PC-3 (cell line): ENCODE measurements at regions not wholly inside any gene's neighbourhood (a gene's known extent, or its start where the extent isn't known, plus 50 kb on each side); places are given as distances from the start of the nearest gene placed in this dataset.

ENCODE experiments used
- ATAC-seq: fragments of 200-7000 bp; cut with Tn5 transposase; 2 replicates; pipeline ENCODE4 v1.9.1; 2020; ENCODE audit warnings: mild to moderate bottlenecking, moderate library complexity
- BruUV-seq: library from RNA; stranded (reverse); fragments of 400-500 nt; replicated peaks from 2 replicates; lab custom pipeline; 2021; lab: Mats Ljungman, UMichigan
- CTCF ChIA-PET: fragments of 300-600 bp; sonication (Branson Sonifier 250); formaldehyde crosslinking; loops from one replicate; lab custom pipeline; 2022; ENCODE audit warnings: antibody characterized with exemption; lab: Charles Lee
- POLR2A ChIA-PET: fragments of 300-600 bp; sonication (Branson Sonifier 250); formaldehyde crosslinking; loops from one replicate; lab custom pipeline; 2022; ENCODE audit warnings: antibody characterized with exemption; ENCODE audit not compliant: unreplicated experiment; lab: Charles Lee
- DNase-seq: peaks from one replicate; pipeline ENCODE4 v3.0.0-alpha.2; 2015
- H2AFZ ChIP-seq: fragments of 300-600 bp; sonication (generic); 2 replicates; pipeline ENCODE4 v1.6.0; 2016; ENCODE audit warnings: antibody characterized with exemption, low read length
- H3F3A ChIP-seq: fragments of 300-600 bp; sonication (generic); one replicate; pipeline ENCODE4 v1.6.0; 2017; ENCODE audit warnings: antibody characterized with exemption, low read length, control low read depth, mild to moderate bottlenecking; ENCODE audit not compliant: unreplicated experiment
- H3K27ac ChIP-seq: fragments of 300-600 bp; sonication (generic); 2 replicates; pipeline ENCODE4 v1.5.1; 2016; ENCODE audit warnings: mild to moderate bottlenecking, low read length
- H3K27me3 ChIP-seq: fragments of 300-600 bp; sonication (generic); 2 replicates; pipeline ENCODE4 v1.6.1; 2016; ENCODE audit warnings: low read length, mixed read lengths
- H3K36me3 ChIP-seq: fragments of 300-600 bp; sonication (generic); 2 replicates; pipeline ENCODE4 v1.6.1; 2016; ENCODE audit warnings: low read depth, mixed run types, low read length, mixed read lengths
- H3K4me1 ChIP-seq: fragments of 300-600 bp; sonication (generic); 2 replicates; pipeline ENCODE4 v1.5.1; 2016; ENCODE audit warnings: low read length; ENCODE audit not compliant: insufficient read depth
- H3K4me2 ChIP-seq: fragments of 300-600 bp; sonication (generic); 2 replicates; pipeline ENCODE4 v1.6.0; 2016; ENCODE audit warnings: low read length
- H3K4me3 ChIP-seq: fragments of 300-600 bp; sonication (generic); 2 replicates; pipeline ENCODE4 v1.5.1; 2016; ENCODE audit warnings: mild to moderate bottlenecking, low read length, mixed read lengths
- H3K79me2 ChIP-seq: fragments of 300-600 bp; sonication (generic); 2 replicates; pipeline ENCODE4 v1.6.1; 2017; ENCODE audit warnings: low read length, mixed read lengths
- H3K9ac ChIP-seq: fragments of 300-600 bp; sonication (generic); 2 replicates; pipeline ENCODE4 v1.6.0; 2016; ENCODE audit warnings: mild to moderate bottlenecking, low read length
- H3K9me2 ChIP-seq: fragments of 300-600 bp; sonication (generic); replicated peaks from 2 replicates; pipeline ENCODE4 v1.6.1; 2016; ENCODE audit warnings: mixed run types, low read length, mixed read lengths
- H3K9me3 ChIP-seq: fragments of 300-600 bp; sonication (generic); 2 replicates; pipeline ENCODE4 v1.6.1; 2016; ENCODE audit warnings: low read length, mixed read lengths
- H4K20me1 ChIP-seq: fragments of 300-600 bp; sonication (generic); 2 replicates; pipeline ENCODE4 v1.6.1; 2016; ENCODE audit warnings: low read length, mixed read lengths
- CTCF ChIP-seq: fragments of 300-600 bp; sonication (generic); conservative IDR thresholded peaks from 2 replicates; pipeline ENCODE4 v1.5.1; 2017; ENCODE audit warnings: antibody characterized with exemption, low read depth, mild to moderate bottlenecking, low read length
- EZH2 ChIP-seq: fragments of 300-600 bp; sonication (generic); IDR thresholded peaks from one replicate; pipeline ENCODE4 v1.6.1; 2017; ENCODE audit warnings: antibody characterized with exemption, mild to moderate bottlenecking, low read length; ENCODE audit not compliant: unreplicated experiment
- EZH2phosphoT487 ChIP-seq: fragments of 300-600 bp; sonication (generic); IDR thresholded peaks from 2 replicates; pipeline ENCODE4 v1.6.1; 2018; ENCODE audit warnings: mild to moderate bottlenecking, antibody characterized with exemption, low read length, borderline replicate concordance
- intact Hi-C: fragments of 100-400 bp; cut with micrococcal nuclease; formaldehyde crosslinking; loops from 2 replicates; pipeline ENCODE4 v1.9.0; 2023

GRCh38 chr5:155738616-155739015 is 588.3 kb upstream of the SGCD start:
- Histone ChIP-seq H3K9me2 (no peaks in the 10 kb centered on the region), H3K27ac (no peak overlapping the region), H3K27me3 (no peaks in the 10 kb centered on the region), H3K4me2 (no peak overlapping the region), H3K9me3 (no peaks in the 10 kb centered on the region), H2AFZ (no peak overlapping the region), H3K79me2 (no peaks in the 10 kb centered on the region), H3K36me3 (no peaks in the 10 kb centered on the region), H3K4me1 (no peaks in the 10 kb centered on the region), H4K20me1 (no peaks in the 10 kb centered on the region), H3K9ac (no peak overlapping the region), H3K4me3 (no peak overlapping the region), H3F3A (no peaks in the 10 kb centered on the region)
- POLR2A ChIA-PET: no interaction called here
- no TSS peak for BruUV-seq
- ATAC-seq: no peak
- no peak for TF ChIP-seq EZH2phosphoT487
- no peak for TF ChIP-seq CTCF
- no peak for TF ChIP-seq EZH2
- intact Hi-C loops: no loop called here
- DNase-seq: no peak
- CTCF ChIA-PET: no interaction called here

GRCh38 chr5:155746367-155747038 is 580.5 kb upstream of the SGCD start:
- H3K27me3 ChIP-seq: no peaks in the 10 kb centered on the region
- H3K9me2 ChIP-seq: no peaks in the 10 kb centered on the region
- no peak overlapping the region for H3K4me3 ChIP-seq
- BruUV-seq: no TSS peak
- H3K79me2 ChIP-seq: no peaks in the 10 kb centered on the region
- DNase-seq: no peak
- no peak overlapping the region for H3K4me2 ChIP-seq
- H3K27ac ChIP-seq: no peak overlapping the region
- no peak for ATAC-seq
- H2AFZ ChIP-seq: no peak overlapping the region
- H3F3A ChIP-seq: no peaks in the 10 kb centered on the region
- ChIA-PET POLR2A (no interaction called here), CTCF (no interaction called here)
- no peaks in the 10 kb centered on the region for H4K20me1 ChIP-seq
- H3K36me3 ChIP-seq: no peaks in the 10 kb centered on the region
- intact Hi-C loops: no loop called here
- TF ChIP-seq EZH2phosphoT487 (no peak), CTCF (no peak), EZH2 (no peak)
- 0 out of 2 replicates have a peak, but pooled peaks cover 4% of the 10 kb centered on the region for H3K9me3 ChIP-seq
- H3K9ac ChIP-seq: no peak overlapping the region
- no peaks in the 10 kb centered on the region for H3K4me1 ChIP-seq

GRCh38 chr5:155750101-155750500 is 576.9 kb upstream of the SGCD start:
- Histone ChIP-seq H3F3A (no peaks in the 10 kb centered on the region), H3K27ac (no peak overlapping the region), H3K27me3 (no peaks in the 10 kb centered on the region), H3K9ac (no peak overlapping the region), H3K4me1 (no peaks in the 10 kb centered on the region), H3K4me3 (no peak overlapping the region), H4K20me1 (no peaks in the 10 kb centered on the region), H2AFZ (no peak overlapping the region), H3K36me3 (no peaks in the 10 kb centered on the region), H3K9me2 (no peaks in the 10 kb centered on the region), H3K79me2 (no peaks in the 10 kb centered on the region), H3K4me2 (no peak overlapping the region), H3K9me3 (0 out of 2 replicates have a peak, but pooled peaks cover 4% of the 10 kb centered on the region)
- CTCF ChIA-PET: no interaction called here
- POLR2A ChIA-PET: no interaction called here
- intact Hi-C loops: no loop called here
- BruUV-seq: no TSS peak
- TF ChIP-seq CTCF: no peak
- no peak for TF ChIP-seq EZH2phosphoT487
- no peak for TF ChIP-seq EZH2
- ATAC-seq (no peak), DNase-seq (no peak)
